Cardiac fibroblast (primary cell): ENCODE measurements at regions not wholly inside any gene's neighbourhood (a gene's known extent, or its start where the extent isn't known, plus 50 kb on each side); places are given as distances from the start of the nearest gene placed in this dataset.

Experiments
- DNase-seq, 2 donors: peaks; one replicate each; pipeline versions ENCODE4 v3.0.0 to v3.0.0-alpha.2; 2010; ENCODE audit warnings: low read depth in 2 of 2
- H3K4me3 ChIP-seq, 2 donors: replicated peaks in 1 of 2; 1 replicate in 1 of 2; 2 replicates in 1 of 2; pipeline ENCODE4 v1.5.1; 2011; ENCODE audit warnings: low read depth in 2 of 2, low read length in 2 of 2, mild to moderate bottlenecking in 2 of 2, moderate library complexity in 1 of 2
- CTCF ChIP-seq: IDR thresholded peaks from one replicate; pipeline ENCODE4 v1.5.1; 2011; ENCODE audit warnings: low read depth, mild to moderate bottlenecking, low read length, inconsistent platforms

DNA sequence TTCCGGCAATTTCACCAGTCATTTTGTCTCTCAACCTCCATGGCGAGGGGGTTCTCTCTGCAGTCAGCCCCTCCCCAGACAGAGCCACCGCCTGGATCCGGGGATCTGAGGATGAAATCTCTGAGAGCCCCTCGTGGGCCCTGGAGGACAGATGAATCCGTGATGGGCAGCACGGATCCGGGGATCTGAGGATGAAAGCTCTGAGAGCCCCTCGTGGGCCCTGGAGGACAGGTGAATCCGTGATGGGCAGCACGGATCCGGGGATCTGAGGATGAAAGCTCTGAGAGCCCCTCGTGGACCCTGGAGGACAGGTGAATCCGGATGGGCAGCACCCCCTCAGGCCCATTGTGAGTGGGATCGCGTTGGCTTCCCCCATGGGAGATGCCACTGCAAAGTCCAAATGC, 106.5 kb downstream of the DACT2 start:
- no peak for DNase-seq
- no peak for TF ChIP-seq CTCF
- H3K4me3 ChIP-seq, result no peak overlapping the region

DNA sequence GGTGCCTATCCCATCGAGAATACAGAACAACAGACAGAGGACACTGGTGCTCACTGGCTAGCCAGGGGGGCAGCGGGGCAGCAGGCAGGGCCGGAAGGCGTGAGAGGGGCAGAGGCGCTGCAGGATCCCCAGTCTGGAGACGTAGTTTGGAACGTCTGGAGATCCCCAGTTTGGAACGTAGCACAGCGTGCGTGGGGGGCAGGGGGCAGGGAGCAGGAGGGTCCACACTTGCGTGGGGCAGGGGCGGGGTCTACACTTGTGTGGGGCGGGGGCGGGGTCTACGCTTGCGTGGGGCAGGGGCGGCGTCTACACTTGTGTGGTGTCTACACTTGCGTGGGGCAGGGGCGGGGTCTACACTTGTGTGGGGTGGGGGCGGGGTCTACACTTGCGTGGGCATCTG, 107.2 kb downstream of the DACT2 start:
- DNase-seq, result no peak

DNA sequence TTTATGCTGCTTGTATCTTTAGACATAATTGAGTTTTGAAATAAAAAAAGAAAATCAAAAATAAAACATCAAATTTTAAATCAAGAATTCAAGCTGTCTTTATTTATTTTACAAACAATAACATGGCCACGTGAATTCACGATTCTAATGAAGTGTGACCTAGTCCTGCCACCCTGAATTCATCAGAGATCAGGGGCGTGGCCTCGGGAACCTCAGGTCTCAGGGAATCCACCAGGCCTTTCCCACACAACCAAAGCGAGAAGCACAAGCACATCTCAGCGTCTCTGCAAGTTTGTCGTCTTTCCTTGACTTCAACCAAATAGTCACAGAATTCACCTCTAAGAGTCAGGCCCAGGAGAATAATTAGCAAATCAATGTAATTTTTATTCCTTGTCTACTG, 107.9 kb downstream of the DACT2 start:
- no peak for DNase-seq
- H3K4me3 ChIP-seq, result no peak overlapping the region

More for the DNA sequence above, 107.2 kb downstream of the DACT2 start:
- no peak overlapping the region for H3K4me3 ChIP-seq
- no peak for TF ChIP-seq CTCF

DNA sequence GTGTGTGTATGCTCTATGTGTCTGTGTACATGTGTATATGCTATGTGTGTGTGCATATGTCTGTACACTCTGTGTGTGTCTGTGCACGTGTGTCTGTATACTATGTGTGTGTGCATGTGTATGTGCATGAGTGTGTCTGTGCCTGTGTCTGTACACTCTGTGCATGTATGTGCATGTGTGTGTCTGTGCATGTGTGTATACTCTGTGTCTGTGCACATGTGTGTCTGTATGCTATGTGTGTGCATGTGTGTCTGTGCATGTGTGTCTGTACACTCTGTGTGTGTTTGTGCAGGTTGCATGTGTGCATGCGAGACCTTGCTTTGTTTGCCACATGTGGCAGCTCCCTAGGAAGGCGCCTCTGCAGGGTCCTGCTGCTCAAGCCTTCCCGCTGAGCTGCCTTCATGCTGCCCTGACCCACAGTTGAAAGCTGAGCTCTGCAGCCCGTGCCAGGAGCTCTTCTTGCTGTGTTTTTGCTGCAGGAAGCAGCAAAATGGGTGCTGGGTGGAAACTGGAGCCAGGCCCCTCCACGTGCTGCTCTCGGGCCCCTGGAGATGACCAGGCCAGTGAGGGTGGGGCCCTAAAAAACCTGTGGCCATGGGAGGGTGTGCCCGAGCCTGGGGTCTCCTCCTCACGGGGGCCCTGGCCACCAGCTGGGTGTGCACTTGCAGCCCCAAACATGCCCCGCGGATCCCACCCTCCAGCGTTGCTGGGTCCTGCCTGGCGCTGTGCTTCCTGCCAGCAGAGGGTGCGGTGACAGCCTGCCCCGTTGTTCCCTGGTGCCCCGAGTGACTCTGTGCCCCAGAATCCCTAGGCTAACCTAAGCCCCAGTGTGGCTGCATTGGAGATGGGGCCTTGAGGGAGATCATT, 109.1 kb downstream of the DACT2 start:
- DNase-seq, result no peak
- no peak for TF ChIP-seq CTCF
- H3K4me3 ChIP-seq, result no peak overlapping the region

More for the DNA sequence above, 107.9 kb downstream of the DACT2 start:
- no peak for TF ChIP-seq CTCF

DNA sequence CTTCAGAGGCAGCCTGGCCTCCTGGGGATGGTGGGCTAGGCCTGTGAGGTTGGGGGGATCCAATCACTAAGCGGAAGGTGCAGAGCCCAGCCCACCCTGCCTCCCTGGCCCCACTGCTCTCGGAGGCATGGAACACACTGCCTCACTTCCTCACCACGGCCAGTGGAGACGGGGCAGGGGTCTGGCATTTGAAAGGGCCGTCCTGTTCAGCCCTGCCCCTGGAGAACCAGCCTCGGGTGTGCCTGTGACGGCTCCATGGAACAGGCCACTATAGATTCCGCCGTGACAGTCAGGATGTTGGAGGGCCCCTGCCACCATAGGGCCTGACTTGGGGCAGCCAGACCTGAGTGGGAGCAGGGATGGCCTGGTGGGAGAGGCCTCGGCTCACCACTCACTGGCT, 110.2 kb downstream of the DACT2 start:
- DNase-seq, result no peak
- H3K4me3 ChIP-seq, result no peak overlapping the region
- no peak for TF ChIP-seq CTCF

- TF ChIP-seq CTCF, result no peak
- no peak overlapping the region for H3K4me3 ChIP-seq
- DNase-seq, result no peak
Measured at GRCh38 chr6:168208854-168209253, 110.7 kb downstream of the DACT2 start.
